T-helper 22 cell (primary cell): ENCODE measurements at regions not wholly inside any gene's neighbourhood (a gene's known extent, or its start where the extent isn't known, plus 50 kb on each side); places are given as distances from the start of the nearest gene placed in this dataset.

Experiments used
- DNase-seq: peaks from one replicate; pipeline ENCODE4 v3.0.0-alpha.2; 2020; ENCODE audit warnings: low read depth

- no peak for DNase-seq
These were observed 320.5 kb upstream of the UMPS start for GRCh38 chr3:124409650-124410275.

- no peak for DNase-seq
These were observed 319.8 kb upstream of the UMPS start for GRCh38 chr3:124410471-124410870.

- no peak for DNase-seq
These were observed 318.5 kb upstream of the UMPS start for GRCh38 chr3:124411728-124412127.

DNA sequence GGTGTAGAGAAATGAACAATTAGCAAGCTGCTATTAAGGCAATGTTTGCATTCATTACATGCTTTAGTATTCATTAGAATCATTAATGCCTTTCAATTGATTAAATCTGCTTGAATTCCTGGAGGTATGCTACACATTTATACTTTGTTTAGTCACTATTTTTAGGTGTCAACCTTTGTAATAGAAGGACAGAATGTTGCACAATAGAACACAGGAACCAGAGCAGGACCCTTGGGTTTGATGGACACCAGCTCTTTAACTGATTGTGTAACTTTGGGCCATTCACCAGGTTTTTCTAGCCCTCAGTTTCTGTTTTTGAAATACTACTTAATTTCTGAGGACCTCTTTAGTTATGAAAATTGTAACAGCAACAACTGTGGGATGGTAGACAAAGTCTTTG, 317.6 kb upstream of the UMPS start:
- no peak for DNase-seq

GRCh38 chr3:124413393-124413792, 316.9 kb upstream of the UMPS start:
- DNase-seq, result no peak

DNA sequence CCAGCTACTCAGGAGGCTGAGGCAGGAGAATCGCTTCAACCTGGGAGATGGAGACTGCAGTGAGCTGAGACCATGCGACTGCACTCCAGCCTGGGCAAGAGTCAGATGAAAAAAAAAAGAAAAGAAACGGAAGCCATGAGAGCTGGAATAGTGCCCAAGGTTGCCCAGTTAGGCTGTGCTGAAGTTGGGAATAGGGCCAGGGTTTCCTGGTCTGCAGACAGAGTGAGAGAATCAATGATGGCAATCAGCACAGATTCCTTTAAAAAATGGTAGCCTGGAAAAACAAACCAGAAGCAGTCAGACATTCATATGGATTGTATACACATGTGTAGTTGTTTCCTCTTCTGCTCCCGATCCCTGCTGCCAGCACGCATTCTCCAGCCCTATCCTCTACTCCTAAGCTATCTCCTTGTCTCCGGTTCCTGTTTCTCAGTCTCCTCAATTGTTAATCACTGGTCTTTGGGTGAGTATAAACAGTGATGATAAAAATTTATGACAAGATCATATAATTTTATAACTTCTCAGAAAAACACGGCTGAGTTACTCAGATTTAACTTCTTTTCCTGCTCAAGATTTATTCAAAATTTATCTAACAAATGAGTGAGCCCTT, 316.2 kb upstream of the UMPS start:
- DNase-seq, result no peak

- DNase-seq, result no peak
These were observed 314.7 kb upstream of the UMPS start for GRCh38 chr3:124415446-124415960.

GRCh38 chr3:124419303-124419702, 310.9 kb upstream of the UMPS start:
- no peak for DNase-seq

- DNase-seq, result no peak
These were observed 309.9 kb upstream of the UMPS start for GRCh38 chr3:124420392-124420791.

GRCh38 chr3:124422805-124423204, 307.4 kb upstream of the UMPS start:
- no peak for DNase-seq

DNA sequence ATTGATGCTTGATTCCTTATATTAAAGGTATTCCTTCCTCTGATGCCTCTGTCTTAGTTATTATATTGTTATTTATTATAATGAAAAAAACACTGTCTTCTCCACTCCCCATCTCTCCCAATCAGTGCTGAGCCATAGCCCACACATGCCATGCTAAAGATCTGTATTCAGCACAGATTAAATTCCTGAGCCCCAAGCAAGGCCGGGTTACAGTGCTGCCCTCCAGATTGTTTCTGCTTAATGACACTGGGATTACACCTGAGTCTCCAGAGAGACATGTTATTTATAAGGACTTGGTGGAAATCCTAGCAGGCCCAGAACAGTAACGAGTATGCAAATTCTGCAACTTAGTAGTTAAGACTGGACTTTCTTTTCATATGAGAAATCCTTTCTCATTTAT, 305.9 kb upstream of the UMPS start:
- DNase-seq, result no peak

DNA sequence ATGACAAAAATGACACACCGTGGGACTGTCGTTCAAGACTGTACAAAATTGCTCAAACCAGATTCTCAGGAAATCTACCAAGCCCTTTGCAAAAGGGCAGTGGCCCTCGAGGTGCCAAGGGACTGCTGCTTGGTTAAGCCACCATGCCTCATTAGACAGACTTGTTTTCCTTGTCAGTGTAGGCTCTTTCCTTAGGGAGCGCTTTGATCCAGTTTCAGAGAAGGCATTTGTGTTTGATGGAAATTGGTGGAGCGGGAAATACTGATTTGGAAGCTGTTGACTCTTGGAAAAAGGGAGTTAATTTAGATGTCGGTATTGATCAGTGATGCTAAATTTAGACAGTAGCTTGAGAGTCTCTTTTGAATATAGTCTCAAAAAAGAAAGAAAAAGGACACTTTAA, 304.3 kb upstream of the UMPS start:
- DNase-seq, result no peak

DNA sequence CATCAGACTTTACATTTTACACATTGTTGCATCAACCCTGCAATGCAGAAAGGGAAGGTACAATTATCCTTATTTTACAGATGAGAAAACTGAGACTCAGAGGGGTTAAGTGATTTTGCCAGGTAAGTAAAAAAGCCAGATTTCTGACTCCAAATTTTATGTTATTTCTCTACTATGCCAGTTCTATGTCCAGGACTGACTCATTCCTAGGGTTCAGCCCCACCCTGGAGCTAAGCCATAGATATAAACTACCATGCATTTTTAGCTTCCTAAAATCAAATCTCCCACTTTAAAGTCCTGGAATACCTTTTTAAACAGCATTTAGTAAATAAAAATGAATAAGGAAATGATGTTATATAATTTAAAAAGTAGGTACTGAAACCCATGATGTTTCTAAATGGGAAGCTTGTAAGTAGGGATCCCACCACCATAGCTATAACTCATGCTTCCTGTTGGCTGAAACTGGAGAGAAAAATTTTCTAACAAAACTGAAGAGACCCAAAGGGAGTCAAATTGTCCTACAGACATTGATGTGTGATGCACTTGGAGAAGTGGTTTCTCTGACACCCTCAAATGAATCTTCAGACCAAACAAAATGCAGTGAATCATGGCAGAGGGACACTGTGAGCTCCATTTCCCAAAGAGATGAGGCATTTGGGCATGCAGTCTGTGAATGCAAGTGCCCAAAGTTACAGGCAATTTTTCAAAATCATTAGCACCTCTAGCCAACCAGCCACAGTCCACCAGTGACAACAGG, 301.7 kb upstream of the UMPS start:
- DNase-seq, result no peak

DNA sequence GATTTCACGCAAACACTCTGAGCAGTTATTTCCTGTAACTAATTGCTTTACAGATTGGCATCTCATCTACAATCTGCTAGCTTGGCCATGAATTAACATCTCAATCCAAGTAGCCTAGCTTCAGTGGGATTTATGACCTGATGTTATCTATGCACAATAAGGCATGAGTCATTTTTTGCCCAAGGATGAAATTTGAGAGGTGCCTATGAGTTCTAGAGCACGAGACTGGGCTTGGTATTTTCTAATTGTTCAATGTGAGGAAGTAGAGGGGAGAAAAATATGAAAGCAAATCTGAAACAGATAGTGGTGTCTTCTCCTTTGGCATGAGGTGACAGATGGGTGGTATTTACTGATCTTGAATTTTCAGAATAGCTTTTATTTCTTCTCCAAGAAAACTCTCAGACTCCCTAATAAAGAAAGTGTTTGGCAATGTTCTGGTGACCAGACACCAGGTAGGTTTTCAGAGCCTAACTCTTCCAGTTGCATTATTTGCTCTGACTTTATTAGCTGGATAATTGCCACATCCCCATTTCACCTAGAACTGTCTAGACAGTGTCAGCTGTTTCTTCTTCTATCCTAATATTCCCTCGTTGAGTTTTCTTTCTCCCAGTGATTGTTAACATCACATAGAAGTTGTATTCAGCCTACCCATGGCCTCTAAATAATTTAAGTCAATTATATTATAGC, 301.0 kb upstream of the UMPS start:
- no peak for DNase-seq

GRCh38 chr3:124431331-124431994, 298.8 kb upstream of the UMPS start:
- DNase-seq, result no peak

- DNase-seq, result no peak
These were observed 296.1 kb upstream of the UMPS start for GRCh38 chr3:124434176-124434575.

DNA sequence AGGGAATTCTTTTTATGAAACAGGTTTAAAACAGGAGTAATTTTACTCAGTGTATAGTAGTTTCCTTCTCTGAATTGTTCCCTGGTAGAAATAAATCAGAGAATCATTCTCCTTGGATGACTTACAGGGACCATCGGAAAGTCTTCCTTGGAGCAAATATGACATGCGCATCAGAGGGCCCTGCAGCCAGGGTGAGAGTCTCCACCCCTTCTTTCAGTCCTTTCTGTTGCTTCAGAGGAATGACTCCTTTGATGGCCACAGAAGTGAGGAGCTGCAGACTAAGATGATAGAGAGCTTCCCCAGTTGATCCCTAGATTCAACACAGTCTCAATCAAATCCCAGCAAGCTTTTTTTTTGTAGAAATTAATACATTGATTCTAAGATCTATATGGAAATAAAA, 294.8 kb upstream of the UMPS start:
- DNase-seq, result no peak

GRCh38 chr3:124438813-124439212, 291.4 kb upstream of the UMPS start:
- DNase-seq, result no peak

DNA sequence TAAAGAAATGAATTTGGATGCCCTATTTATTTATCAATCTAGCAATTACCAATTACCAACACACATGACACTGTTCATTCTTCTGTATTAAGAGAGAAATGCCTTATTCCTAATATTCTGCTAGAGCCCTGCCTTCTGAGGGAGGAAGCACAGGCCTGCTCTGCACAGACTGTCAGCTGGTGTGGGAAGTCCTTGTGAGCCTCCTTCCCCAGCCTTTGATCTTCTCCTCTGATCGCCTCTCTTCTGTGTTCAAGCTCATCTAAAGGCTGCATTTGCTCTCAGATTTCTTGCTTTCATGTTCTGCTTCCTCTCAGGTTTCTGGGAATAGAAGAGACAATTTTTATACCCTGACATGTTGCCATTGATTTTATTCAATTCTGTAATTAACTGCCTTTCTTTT, 290.6 kb upstream of the UMPS start:
- no peak for DNase-seq

DNA sequence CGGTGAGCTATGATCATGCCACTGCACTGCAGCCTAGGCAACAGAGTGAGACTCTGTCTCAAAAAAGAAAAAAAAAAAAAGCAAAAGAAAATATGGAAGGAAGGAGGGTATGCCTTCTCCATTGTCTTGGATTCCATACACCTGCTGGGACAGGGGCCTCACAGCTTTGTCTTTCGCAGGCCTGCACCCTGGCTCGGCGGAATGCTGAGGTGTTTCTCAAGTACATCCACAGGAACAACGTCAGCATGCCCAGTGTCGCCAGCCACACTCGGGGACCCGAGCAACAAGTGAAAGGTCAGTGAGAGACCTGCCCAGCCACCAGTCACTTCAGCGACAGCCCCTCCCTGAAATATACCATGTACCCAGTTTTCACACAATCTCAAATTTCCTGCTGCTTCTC, 288.5 kb upstream of the UMPS start:
- no peak for DNase-seq

GRCh38 chr3:124442463-124442862, 287.8 kb upstream of the UMPS start:
- DNase-seq, result no peak

- DNase-seq, result no peak
These were observed 286.8 kb upstream of the UMPS start for GRCh38 chr3:124443446-124443845.
